GM06990 (cell line): ENCODE measurements at regions not wholly inside any gene's neighbourhood (a gene's known extent, or its start where the extent isn't known, plus 50 kb on each side); places are given as distances from the start of the nearest gene placed in this dataset.

Source experiments
- DNase-seq: peaks from one replicate; pipeline ENCODE4 v3.0.0-alpha.2; 2011; ENCODE audit not compliant: insufficient read length; ENCODE audit errors: extremely low read depth
- H3K27me3 ChIP-seq: replicated peaks from 2 replicates; pipeline ENCODE4 v1.6.0; 2011; ENCODE audit warnings: low read length; ENCODE audit not compliant: control insufficient read depth, insufficient read depth
- H3K36me3 ChIP-seq: 2 replicates; pipeline ENCODE4 v1.5.1; 2011; ENCODE audit warnings: low read length; ENCODE audit not compliant: control insufficient read depth, insufficient read depth
- H3K4me3 ChIP-seq: replicated peaks from 2 replicates; pipeline ENCODE4 v1.5.1; 2011; ENCODE audit warnings: low read depth, mild to moderate bottlenecking, control low read depth, low read length
- CTCF ChIP-seq: IDR thresholded peaks from 2 replicates; pipeline ENCODE4 v1.5.1; 2011; ENCODE audit warnings: low read length, control low read depth, mild to moderate bottlenecking, inconsistent platforms; ENCODE audit not compliant: insufficient read depth, poor library complexity, severe bottlenecking

DNA sequence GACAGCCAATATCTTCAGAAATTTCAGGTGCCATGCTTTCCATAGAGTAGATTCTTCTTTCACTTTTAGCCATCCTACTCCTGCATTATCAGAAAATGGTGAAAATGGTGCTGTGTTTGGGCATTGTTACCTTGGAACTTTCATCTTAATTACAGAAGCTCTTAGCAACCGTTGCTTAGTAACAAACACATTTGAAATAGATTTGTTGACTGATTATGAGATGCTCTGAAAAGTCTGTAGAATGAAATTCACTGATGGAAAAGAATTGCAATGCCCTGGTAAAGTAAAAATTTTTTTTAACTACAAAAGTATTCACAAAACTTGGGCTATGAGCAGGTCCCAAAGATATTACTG is 249.3 kb upstream of the NEBL start:
- DNase-seq: no peak
- no peaks in the 10 kb centered on the region for H3K36me3 ChIP-seq
- no peak for TF ChIP-seq CTCF
- H3K27me3 ChIP-seq: no peaks in the 10 kb centered on the region
- no peak overlapping the region for H3K4me3 ChIP-seq

GRCh38 chr10:21145751-21146435 is 248.8 kb upstream of the NEBL start:
- TF ChIP-seq CTCF: no peak
- Histone ChIP-seq H3K4me3 (no peak overlapping the region), H3K36me3 (no peaks in the 10 kb centered on the region), H3K27me3 (no peaks in the 10 kb centered on the region)
- DNase-seq: no peak

DNA sequence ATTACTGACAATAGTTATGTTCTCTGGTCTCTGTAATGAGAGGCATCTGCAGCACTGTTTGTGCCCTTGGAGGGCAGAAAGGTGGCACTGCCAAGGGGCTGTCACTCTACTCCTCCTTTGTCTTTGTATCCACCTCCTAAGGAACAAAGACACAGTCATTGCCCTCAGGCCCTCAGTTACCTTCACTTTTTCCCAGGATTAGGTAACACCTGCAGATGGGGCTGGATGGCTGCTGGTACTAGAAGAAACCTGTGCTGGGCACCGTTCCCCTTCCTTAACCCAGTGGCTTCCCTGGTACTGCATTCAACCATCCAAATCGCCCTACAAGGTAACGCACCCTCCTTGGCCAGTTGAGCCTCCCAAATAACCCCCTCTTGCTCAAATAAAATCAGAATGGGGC is 246.9 kb upstream of the NEBL start:
- TF ChIP-seq CTCF: no peak
- DNase-seq: no peak
- Histone ChIP-seq H3K36me3 (no peaks in the 10 kb centered on the region), H3K27me3 (no peaks in the 10 kb centered on the region), H3K4me3 (no peak overlapping the region)

DNA sequence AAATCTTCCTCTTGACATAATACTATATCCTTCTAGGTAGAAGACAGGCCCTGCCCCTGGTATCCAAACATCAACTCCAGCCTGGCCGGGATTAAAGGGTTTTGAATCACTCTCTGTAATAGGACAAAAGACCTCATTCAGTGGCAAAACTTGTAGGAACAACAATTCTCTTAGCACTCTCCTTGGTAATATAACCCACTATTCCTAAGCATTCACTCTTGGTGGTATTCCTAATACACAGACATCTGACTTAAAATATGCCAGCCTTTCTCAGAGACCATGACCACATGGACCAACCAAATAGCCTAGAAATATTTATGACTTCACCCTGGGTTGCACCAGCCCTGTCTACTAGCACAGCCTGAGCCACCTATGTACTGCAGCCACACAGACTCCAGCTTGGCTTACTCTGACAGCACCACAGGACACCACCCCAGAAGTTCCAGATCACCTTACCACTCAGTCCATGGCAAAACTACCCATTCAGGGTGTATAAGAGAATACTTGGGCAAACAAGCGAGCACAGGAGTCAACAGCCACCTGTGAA is 244.9 kb upstream of the NEBL start:
- TF ChIP-seq CTCF: no peak
- H3K27me3 ChIP-seq: no peaks in the 10 kb centered on the region
- no peak for DNase-seq
- no peak overlapping the region for H3K4me3 ChIP-seq
- H3K36me3 ChIP-seq: no peaks in the 10 kb centered on the region

DNA sequence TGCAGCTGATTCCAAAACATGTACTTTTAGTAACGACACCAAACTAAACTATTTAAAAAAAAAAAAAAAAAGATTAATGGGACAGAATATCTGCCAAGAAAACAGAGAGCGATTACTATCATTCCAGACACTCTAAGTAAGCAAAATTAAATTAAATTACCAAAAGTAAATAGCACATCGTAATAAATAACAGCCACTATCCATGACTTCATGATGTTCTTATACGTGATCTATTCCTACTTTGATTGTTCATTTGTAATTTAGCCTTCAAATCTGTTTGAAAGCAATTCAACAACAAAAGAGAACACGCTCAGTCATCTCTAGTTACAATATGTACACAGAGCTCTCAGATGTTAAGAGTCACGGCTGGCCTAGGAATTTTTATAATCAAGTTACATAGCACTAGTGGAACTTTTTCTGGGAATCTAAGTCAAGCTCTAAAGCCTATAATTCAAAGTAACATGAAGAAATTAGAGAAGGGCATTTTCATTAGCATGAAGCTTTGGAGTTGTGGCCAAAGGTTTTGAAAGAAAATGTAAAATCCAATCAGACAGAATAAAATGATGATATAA is 241.7 kb upstream of the NEBL start:
- Histone ChIP-seq H3K4me3 (no peak overlapping the region), H3K27me3 (no peaks in the 10 kb centered on the region), H3K36me3 (no peaks in the 10 kb centered on the region)
- TF ChIP-seq CTCF: no peak
- no peak for DNase-seq
